SIG-M5 (cell line): ENCODE measurements at regions not wholly inside any gene's neighbourhood (a gene's known extent, or its start where the extent isn't known, plus 50 kb on each side); places are given as distances from the start of the nearest gene placed in this dataset.
"Not testable (repeated sequence)": the region's sequence is repeated elsewhere in the genome, so short reads cannot be mapped to it uniquely, and the experiment has no call there.

Source experiments
- DNase-seq: peaks from one replicate; lab custom pipeline; 2025; lab: John Stamatoyannopoulos, UW

DNA sequence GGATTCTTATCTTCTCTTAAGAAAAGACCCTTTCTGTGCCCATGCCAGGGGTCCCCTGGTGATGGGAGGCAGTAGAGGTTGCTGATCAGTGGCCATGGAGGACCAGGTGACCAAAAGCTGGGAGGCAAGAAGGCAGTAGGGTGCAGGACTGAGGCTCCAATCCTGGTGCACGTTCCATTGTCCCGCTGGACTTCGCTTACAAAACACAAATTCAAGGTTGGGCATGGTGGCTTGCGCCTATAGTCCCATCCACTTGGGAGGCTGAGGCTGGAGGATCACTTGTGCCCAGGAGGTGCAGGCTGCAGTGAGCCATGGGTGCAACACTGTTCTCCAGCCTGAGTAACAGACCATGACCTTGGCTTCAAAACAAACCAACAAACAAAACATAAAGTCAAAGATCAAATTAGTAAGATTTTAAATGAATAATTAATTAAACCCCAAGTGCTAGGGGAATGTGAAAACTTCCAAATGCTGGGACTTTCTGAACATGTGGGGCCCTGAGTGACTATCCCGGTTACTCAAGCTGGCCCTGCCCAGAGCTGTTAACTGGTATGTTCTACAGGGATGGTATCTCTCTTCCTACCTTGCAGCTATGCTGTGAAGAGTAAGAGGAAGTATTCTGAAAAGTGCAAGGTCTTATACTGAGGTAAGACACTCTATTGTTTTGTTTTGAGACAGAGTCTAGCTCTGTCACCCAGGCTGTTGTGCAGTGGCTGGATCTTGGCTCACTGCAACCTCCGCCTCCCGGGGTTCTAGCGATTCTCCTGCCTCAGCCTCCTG is 97.6 kb downstream of the LYZL2 start:
- no peak for DNase-seq

DNA sequence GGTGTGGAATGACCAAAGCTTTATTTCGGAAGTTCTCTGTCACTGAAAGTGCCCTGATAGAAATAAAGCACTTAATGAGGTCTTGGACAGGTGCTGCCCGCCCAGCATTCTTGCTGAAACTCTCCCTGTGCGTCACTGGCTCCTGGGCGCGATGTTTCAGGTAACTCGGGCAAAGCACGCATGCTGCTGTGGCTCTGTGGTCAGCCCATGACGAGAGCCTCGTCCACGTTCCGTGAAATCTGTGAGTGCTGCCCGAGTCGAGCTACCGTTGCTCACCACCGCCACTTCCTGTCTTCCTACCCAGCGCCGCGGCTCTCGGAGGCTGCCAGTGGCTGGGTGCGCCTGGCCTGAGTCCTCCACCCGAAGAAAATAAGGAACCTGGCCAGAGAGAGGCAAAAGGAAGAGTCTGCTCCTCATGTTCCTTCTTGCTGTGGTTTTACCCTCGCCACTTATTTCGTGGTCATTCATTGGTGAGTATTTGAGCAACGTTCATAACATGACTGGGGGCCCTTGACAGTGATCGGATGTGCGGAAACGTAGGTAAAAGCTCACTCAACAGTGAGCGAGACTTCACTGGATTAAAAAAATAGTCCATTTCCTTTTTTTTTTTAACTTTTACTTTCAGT is 95.5 kb downstream of the MAP3K8 start:
- peak; percentile 68 for DNase-seq

DNA sequence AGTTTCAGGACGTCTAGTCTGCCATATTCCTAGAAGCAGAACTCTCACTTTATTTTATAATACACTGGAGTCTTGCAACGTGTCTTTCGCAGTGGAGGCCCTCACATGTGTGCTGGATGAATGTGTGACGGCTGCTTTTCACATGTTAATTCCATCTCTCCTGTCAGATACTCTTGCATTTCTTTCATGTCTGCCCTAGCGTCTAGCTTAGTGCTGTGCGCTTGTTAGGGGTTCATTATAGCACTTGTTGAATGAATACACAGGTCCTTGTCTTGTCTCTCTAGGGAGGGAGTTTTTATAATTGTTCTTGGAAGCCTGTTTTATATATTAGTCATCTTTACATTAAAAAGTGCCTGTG is 94.4 kb downstream of the MAP3K8 start:
- no peak for DNase-seq

DNA sequence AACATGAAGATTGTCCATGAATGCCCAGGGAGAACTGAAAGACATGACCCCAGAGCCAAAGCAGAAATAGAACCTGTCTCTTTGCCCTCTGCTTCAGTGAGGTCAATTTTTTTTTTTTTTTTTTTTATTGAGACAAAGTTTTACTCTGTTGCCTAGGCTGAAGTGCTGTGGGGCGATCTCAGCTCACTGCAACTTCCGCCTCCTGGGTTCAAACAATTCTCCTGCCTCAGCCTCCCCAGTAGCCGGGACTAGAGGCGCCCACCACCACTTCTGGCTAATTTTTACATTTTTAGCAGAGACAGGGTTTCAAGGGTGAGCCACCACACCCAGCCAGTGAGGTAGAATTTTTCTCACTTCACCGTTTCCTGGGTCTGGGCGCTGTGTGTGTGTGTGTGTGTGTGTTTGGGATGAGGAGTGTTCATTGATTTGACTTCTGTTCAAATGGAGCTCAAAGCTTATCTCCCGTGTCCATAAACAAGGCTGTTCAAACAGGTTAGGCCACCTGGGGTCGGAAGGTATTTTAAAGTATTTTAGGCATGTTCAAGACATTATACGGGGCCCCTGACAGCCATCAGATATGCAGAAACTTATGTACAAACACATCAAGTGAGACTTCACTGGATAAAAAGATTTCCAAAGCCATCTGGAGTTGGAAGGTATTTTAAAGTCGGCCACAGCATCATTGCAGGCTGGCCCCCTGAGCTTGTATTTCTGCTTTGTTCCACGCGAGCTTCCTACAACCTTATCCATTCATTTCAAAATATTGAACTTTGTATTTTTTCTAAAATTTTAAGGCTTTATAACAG is 93.8 kb downstream of the MAP3K8 start:
- DNase-seq = no peak

DNA sequence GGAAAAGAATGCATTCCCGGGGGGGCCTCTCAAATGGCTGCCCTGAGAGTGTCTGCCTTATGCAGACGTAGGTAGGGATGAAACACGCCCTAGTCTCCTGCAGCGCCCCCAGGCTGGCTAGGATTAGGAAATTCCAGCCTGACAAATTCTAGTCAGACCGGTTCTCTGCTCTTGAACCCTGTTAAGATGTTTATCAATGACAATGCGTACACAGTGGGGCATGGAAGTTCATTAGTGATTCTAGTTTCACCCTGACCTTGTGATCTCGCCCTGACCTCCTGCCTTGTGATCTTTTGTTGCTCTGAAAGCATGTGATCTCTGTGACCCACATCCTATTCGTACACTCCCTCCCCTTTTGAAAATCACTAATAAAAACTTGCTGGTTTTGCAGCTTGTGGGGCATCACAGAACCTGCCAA is 88.7 kb downstream of the MAP3K8 start:
- not testable (repeated sequence) for DNase-seq

DNA sequence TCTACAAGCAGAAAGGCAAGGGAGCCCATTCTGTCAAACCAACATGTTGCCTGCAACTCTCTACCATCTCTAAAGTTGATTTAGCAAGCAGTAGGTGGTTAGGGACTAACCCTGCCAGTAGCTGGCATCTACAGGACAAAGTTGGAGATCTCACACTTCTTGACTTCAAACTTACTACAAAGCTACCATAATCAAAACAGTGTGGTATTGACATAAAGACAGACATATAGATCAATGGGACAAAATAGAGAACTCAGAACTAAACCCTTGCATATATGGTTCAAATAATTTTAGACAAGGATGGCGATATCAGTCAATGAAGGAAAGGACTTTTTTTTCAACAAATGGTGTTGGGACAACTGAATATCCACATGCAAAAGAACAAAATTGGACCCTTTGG is 84.9 kb downstream of the MAP3K8 start:
- no peak for DNase-seq
